H9 (cell line): ENCODE measurements at regions not wholly inside any gene's neighbourhood (a gene's known extent, or its start where the extent isn't known, plus 50 kb on each side); places are given as distances from the start of the nearest gene placed in this dataset.

Experiments used
- DNase-seq: peaks from one replicate; pipeline ENCODE4 v3.0.0-alpha.2; 2017
- H2AFZ ChIP-seq: one replicate; pipeline ENCODE4 v1.6.1; 2013; ENCODE audit warnings: mild to moderate bottlenecking, low read length, control low read depth, moderate library complexity
- H2AK5ac ChIP-seq: 2 replicates; pipeline ENCODE4 v1.6.1; 2013; ENCODE audit warnings: low read length, control low read depth, mixed read lengths; ENCODE audit not compliant: insufficient read length
- H2BK120ac ChIP-seq: one replicate; pipeline ENCODE4 v1.6.1; 2013; ENCODE audit warnings: low read depth, mild to moderate bottlenecking, low read length, control low read depth, inconsistent platforms; ENCODE audit not compliant: poor library complexity, severe bottlenecking
- H2BK12ac ChIP-seq: 2 replicates; pipeline ENCODE4 v1.6.1; 2013; ENCODE audit warnings: low read length, control low read depth, mixed read lengths, low read depth; ENCODE audit not compliant: insufficient read length
- H2BK15ac ChIP-seq: 2 replicates; pipeline ENCODE4 v1.6.1; 2013; ENCODE audit warnings: low read depth, low read length, control low read depth
- H2BK20ac ChIP-seq: one replicate; pipeline ENCODE4 v1.6.1; 2013; ENCODE audit warnings: low read depth, mild to moderate bottlenecking, low read length, control low read depth, inconsistent platforms; ENCODE audit not compliant: poor library complexity, severe bottlenecking
- H2BK5ac ChIP-seq: 2 replicates; pipeline ENCODE4 v1.6.1; 2013; ENCODE audit warnings: low read length, control low read depth, mixed read lengths; ENCODE audit not compliant: insufficient read length
- H3K14ac ChIP-seq: 2 replicates; pipeline ENCODE4 v1.6.1; 2013; ENCODE audit warnings: low read length, control low read depth; ENCODE audit not compliant: insufficient read depth
- H3K18ac ChIP-seq: 2 replicates; pipeline ENCODE4 v1.6.1; 2013; ENCODE audit warnings: low read depth, mild to moderate bottlenecking, mixed read lengths, low read length, control low read depth; ENCODE audit not compliant: insufficient read length
- H3K23ac ChIP-seq: 2 replicates; pipeline ENCODE4 v1.6.1; 2013; ENCODE audit warnings: low read length, control low read depth, mixed read lengths, low read depth; ENCODE audit not compliant: insufficient read length
- H3K23me2 ChIP-seq: 2 replicates; pipeline ENCODE4 v1.6.1; 2013; ENCODE audit warnings: low read depth, mild to moderate bottlenecking, mixed read lengths, low read length, control low read depth; ENCODE audit not compliant: insufficient read length, poor library complexity, severe bottlenecking
- H3K27ac ChIP-seq: 2 replicates; pipeline ENCODE4 v1.5.1; 2013; ENCODE audit warnings: low read length, control low read depth, mixed read lengths, low read depth; ENCODE audit not compliant: insufficient read length
- H3K27me3 ChIP-seq: 2 replicates; pipeline ENCODE4 v1.6.1; 2013; ENCODE audit warnings: low read length, control low read depth, inconsistent platforms; ENCODE audit not compliant: insufficient read depth
- H3K4ac ChIP-seq: 2 replicates; pipeline ENCODE4 v1.6.1; 2013; ENCODE audit warnings: low read depth, mild to moderate bottlenecking, control low read depth, inconsistent platforms, low read length, moderate library complexity
- H3K4me1 ChIP-seq: 2 replicates; pipeline ENCODE4 v1.6.1; 2013; ENCODE audit warnings: low read length, control low read depth, inconsistent platforms; ENCODE audit not compliant: insufficient read depth
- H3K4me2 ChIP-seq: 2 replicates; pipeline ENCODE4 v1.6.1; 2013; ENCODE audit warnings: low read length, control low read depth, mixed read lengths; ENCODE audit not compliant: insufficient read length, insufficient read depth
- H3K56ac ChIP-seq: 2 replicates; pipeline ENCODE4 v1.6.1; 2013; ENCODE audit warnings: low read depth, mild to moderate bottlenecking, mixed read lengths, low read length, control low read depth; ENCODE audit not compliant: insufficient read length
- H3K79me1 ChIP-seq: 2 replicates; pipeline ENCODE4 v1.6.1; 2013; ENCODE audit warnings: low read depth, mild to moderate bottlenecking, moderate library complexity, low read length, control low read depth, inconsistent platforms; ENCODE audit not compliant: insufficient read depth, poor library complexity, severe bottlenecking
- H3K79me2 ChIP-seq: 2 replicates; pipeline ENCODE4 v1.6.1; 2013; ENCODE audit warnings: low read length, control low read depth, inconsistent platforms; ENCODE audit not compliant: insufficient read depth
- H3K9ac ChIP-seq: 2 replicates; pipeline ENCODE4 v1.6.1; 2013; ENCODE audit warnings: low read length, control low read depth, mixed read lengths; ENCODE audit not compliant: insufficient read length; ENCODE audit errors: extremely low read depth
- H3K9me3 ChIP-seq: one replicate; pipeline ENCODE4 v1.6.1; 2013; ENCODE audit warnings: low read depth, low read length, inconsistent platforms; ENCODE audit not compliant: control insufficient read depth
- H3T11ph ChIP-seq: one replicate; pipeline ENCODE4 v1.6.1; 2013; ENCODE audit warnings: mild to moderate bottlenecking, low read length, control low read depth, inconsistent platforms
- H4K20me1 ChIP-seq: one replicate; pipeline ENCODE4 v1.6.1; 2013; ENCODE audit not compliant: control insufficient read depth, insufficient read length, insufficient read depth
- H4K5ac ChIP-seq: 2 replicates; pipeline ENCODE4 v1.6.1; 2013; ENCODE audit warnings: low read depth, mild to moderate bottlenecking, mixed read lengths, low read length, control low read depth; ENCODE audit not compliant: insufficient read length
- H4K8ac ChIP-seq: replicated peaks from 2 replicates; pipeline ENCODE4 v1.6.1; 2013; ENCODE audit warnings: low read length, control low read depth, mixed read lengths, low read depth; ENCODE audit not compliant: insufficient read length
- H4K91ac ChIP-seq: 2 replicates; pipeline ENCODE4 v1.6.1; 2013; ENCODE audit warnings: low read depth, mild to moderate bottlenecking, moderate library complexity, mixed read lengths, low read length, control low read depth; ENCODE audit not compliant: insufficient read length
- H3K27ac Mint-ChIP-seq, 3 experiments: 2 replicates in 2 of 3; 3 replicates in 1 of 3; pipeline ENCODE4 v1.8.0; 2020 to 2021; ENCODE audit warnings: mixed read lengths in 3 of 3, mild to moderate bottlenecking in 1 of 3, moderate library complexity in 1 of 3
- H3K27me3 Mint-ChIP-seq: 2 replicates; pipeline ENCODE4 v1.8.0; 2021; ENCODE audit warnings: low read depth, mild to moderate bottlenecking, moderate library complexity, mixed read lengths
- H3K36me3 Mint-ChIP-seq, 3 experiments: 2 replicates in 2 of 3; 3 replicates in 1 of 3; pipeline ENCODE4 v1.8.0; 2020 to 2021; ENCODE audit warnings: low read depth in 3 of 3, mixed read lengths in 3 of 3; ENCODE audit not compliant: insufficient read depth in 1 of 3
- H3K4me1 Mint-ChIP-seq, 2 experiments: 2 replicates each; pipeline ENCODE4 v1.8.0; 2020; ENCODE audit warnings: mixed read lengths in 2 of 2
- H3K4me3 Mint-ChIP-seq, 2 experiments: 2 replicates in 1 of 2; 3 replicates in 1 of 2; pipeline ENCODE4 v1.8.0; 2020 to 2021; ENCODE audit warnings: mild to moderate bottlenecking in 2 of 2, mixed read lengths in 2 of 2, moderate library complexity in 1 of 2
- H3K9me3 Mint-ChIP-seq, 2 experiments: 2 replicates in 1 of 2; 3 replicates in 1 of 2; pipeline ENCODE4 v1.8.0; 2020; ENCODE audit warnings: mild to moderate bottlenecking in 2 of 2, mixed read lengths in 2 of 2, moderate library complexity in 1 of 2
- WGBS: extraction: QIAGEN DNeasy Blood & Tissue Kit; methylation state at CpG from one replicate; pipeline ENCODE4 v1.1.7; 2013; ENCODE audit warnings: missing lambda C conversion rate, low lambda C conversion rate, mixed read lengths; ENCODE audit not compliant: insufficient read length; ENCODE audit errors: extremely low coverage; 5-methylcytosine and 5-hydroxymethylcytosine counted together
- TF ChIP-seq, protein P1 (sequence below): fragments of 200-600 bp; sonication (generic); conservative IDR thresholded peaks from 3 replicates; pipeline ENCODE4 v1.8.0; 2021; ENCODE audit warnings: antibody characterized with exemption, mild to moderate bottlenecking

DNA sequence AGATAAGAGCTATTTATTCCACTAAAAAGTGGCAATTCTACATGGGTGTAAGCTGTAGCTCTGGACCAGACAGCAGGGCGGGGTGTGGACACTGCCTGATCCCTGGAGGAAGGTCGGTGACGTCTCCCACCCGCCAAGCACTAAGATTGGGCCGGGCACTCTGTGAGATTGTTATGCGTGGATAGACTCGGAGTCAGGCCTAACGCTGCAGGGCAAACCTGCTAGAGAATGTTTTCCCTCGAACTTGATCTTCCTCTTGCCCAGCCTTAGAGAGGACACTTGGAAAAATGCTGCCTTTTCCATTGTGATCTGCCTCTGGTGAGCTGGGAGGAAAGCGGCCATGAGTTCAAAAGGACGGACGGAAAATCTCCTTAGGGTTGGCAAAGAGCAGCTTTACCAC is 1273.4 kb downstream of the TBC1D22A start:
- DNase-seq = no peak
- Histone ChIP-seq H3K9ac (no peak overlapping the region), H2BK20ac (no peak overlapping the region), H3K27me3 (no peaks in the 10 kb centered on the region), H2AK5ac (no peak overlapping the region), H3T11ph (no peak overlapping the region), H2BK12ac (no peak overlapping the region), H3K14ac (no peak overlapping the region), H4K5ac (no peak overlapping the region), H3K4ac (no peak overlapping the region), H4K8ac (no peak overlapping the region), H3K27ac (no peak overlapping the region), H4K20me1 (no peaks in the 10 kb centered on the region), H2BK120ac (no peak overlapping the region), H3K4me1 (no peaks in the 10 kb centered on the region), H3K56ac (no peak overlapping the region), H4K91ac (no peak overlapping the region), H2AFZ (no peak overlapping the region), H3K18ac (no peak overlapping the region), H3K79me2 (no peaks in the 10 kb centered on the region), H3K23me2 (no peaks in the 10 kb centered on the region), H2BK5ac (no peak overlapping the region), H3K9me3 (no peaks in the 10 kb centered on the region), H3K23ac (no peak overlapping the region), H2BK15ac (no peak overlapping the region), H3K79me1 (no peaks in the 10 kb centered on the region), H3K4me2 (no peak overlapping the region)
- no peaks in the 10 kb centered on the region for H3K27me3 Mint-ChIP-seq
- H3K4me3 Mint-ChIP-seq = no peak overlapping the region
- no peak overlapping the region; a peak in 1 of 7 replicates for H3K27ac Mint-ChIP-seq
- H3K4me1 Mint-ChIP-seq = peaks cover 4 to 11% of the 10 kb centered on the region in 2 experiments; a peak in 3 of 4 replicates
- no peaks in the 10 kb centered on the region; a peak in 2 of 5 replicates for H3K9me3 Mint-ChIP-seq
- TF ChIP-seq, protein P1, sequence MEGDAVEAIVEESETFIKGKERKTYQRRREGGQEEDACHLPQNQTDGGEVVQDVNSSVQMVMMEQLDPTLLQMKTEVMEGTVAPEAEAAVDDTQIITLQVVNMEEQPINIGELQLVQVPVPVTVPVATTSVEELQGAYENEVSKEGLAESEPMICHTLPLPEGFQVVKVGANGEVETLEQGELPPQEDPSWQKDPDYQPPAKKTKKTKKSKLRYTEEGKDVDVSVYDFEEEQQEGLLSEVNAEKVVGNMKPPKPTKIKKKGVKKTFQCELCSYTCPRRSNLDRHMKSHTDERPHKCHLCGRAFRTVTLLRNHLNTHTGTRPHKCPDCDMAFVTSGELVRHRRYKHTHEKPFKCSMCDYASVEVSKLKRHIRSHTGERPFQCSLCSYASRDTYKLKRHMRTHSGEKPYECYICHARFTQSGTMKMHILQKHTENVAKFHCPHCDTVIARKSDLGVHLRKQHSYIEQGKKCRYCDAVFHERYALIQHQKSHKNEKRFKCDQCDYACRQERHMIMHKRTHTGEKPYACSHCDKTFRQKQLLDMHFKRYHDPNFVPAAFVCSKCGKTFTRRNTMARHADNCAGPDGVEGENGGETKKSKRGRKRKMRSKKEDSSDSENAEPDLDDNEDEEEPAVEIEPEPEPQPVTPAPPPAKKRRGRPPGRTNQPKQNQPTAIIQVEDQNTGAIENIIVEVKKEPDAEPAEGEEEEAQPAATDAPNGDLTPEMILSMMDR = no peak
- no peaks in the 10 kb centered on the region; a peak in 1 of 7 replicates for H3K36me3 Mint-ChIP-seq
- no CpG with 5 or more reads among the region's 12 CpGs for WGBS
